ENCODE measurements at regions not wholly inside any gene's neighbourhood (a gene's known extent, or its start where the extent isn't known, plus 50 kb on each side); places are given as distances from the start of the nearest gene placed in this dataset.

- ATAC-seq (ENCODE audit: poor library complexity) (no peak), DNase-seq (no peak)
- Mint-ChIP-seq H3K4me3 (no peak overlapping the region), H3K36me3 (ENCODE audit: low read depth) (no peaks in the 10 kb centered on the region), H3K27ac (no peak overlapping the region), H3K4me1 (ENCODE audit: low read depth) (no peaks in the 10 kb centered on the region), H3K27me3 (peaks cover 25% of the 10 kb centered on the region), H3K9me3 (no peaks in the 10 kb centered on the region)
- Histone ChIP-seq H3K36me3 (ENCODE audit: insufficient read depth, low read length) (no peaks in the 10 kb centered on the region), H3K9me3 (ENCODE audit: control insufficient read depth in 1 of 2, insufficient read depth in 1 of 2, low read length in 2 of 2) (no peaks in the 10 kb centered on the region), H3K4me3 (ENCODE audit: low read length) (no peak overlapping the region), H3K4me1 (ENCODE audit: insufficient read depth, low read length) (peaks cover 10% of the 10 kb centered on the region), H3K27me3 (ENCODE audit: control insufficient read depth in 1 of 2, insufficient read depth in 2 of 2, low read length in 2 of 2) (no peaks in the 10 kb centered on the region), H3K27ac (ENCODE audit: low read depth in 1 of 2, low read length in 2 of 2) (no peak overlapping the region)
- intact Hi-C loops (cut with DNase I, micrococcal nuclease) = no loop called here
- no peak for TF ChIP-seq CTCF (IDR thresholded peaks at IDR 0.05)
- ChIA-PET POLR2A (no interaction called here), CTCF (interaction anchor here (1.0 kb wide), 1 partner anchor 8 kb away, joined by 3 read pairs; no protein-coding TSS in a partner anchor)
Observed at GRCh38 chr6:106026748-106027715, 59.1 kb upstream of the PRDM1 start.

- Histone ChIP-seq H3K9me3 (ENCODE audit: control insufficient read depth in 1 of 2, insufficient read depth in 1 of 2, low read length in 2 of 2) (no peaks in the 10 kb centered on the region), H3K27me3 (ENCODE audit: control insufficient read depth in 1 of 2, insufficient read depth in 2 of 2, low read length in 2 of 2) (no peaks in the 10 kb centered on the region), H3K36me3 (ENCODE audit: insufficient read depth, low read length) (no peaks in the 10 kb centered on the region), H3K4me3 (ENCODE audit: low read length) (no peak overlapping the region), H3K27ac (ENCODE audit: low read depth in 1 of 2, low read length in 2 of 2) (no peak overlapping the region), H3K4me1 (ENCODE audit: insufficient read depth, low read length) (peaks cover 10% of the 10 kb centered on the region)
- TF ChIP-seq CTCF (IDR thresholded peaks at IDR 0.05) = no peak
- no peaks in the 10 kb centered on the region for H3K9me3 Mint-ChIP-seq
- ATAC-seq (ENCODE audit: poor library complexity) (no peak), DNase-seq (no peak)
- CTCF ChIA-PET = no interaction called here
- no peaks in the 10 kb centered on the region for H3K4me1 Mint-ChIP-seq (ENCODE audit: low read depth)
- H3K27ac Mint-ChIP-seq = no peak overlapping the region
- intact Hi-C loops (cut with DNase I, micrococcal nuclease) = no loop called here
- peaks cover 25% of the 10 kb centered on the region for H3K27me3 Mint-ChIP-seq
- H3K36me3 Mint-ChIP-seq (ENCODE audit: low read depth) = no peaks in the 10 kb centered on the region
- POLR2A ChIA-PET = no interaction called here
- no peak overlapping the region for H3K4me3 Mint-ChIP-seq
Observed at GRCh38 chr6:106025655-106026054, 60.5 kb upstream of the PRDM1 start.

GRCh38 chr6:106022801-106023200, 63.3 kb upstream of the PRDM1 start:
- POLR2A ChIA-PET = no interaction called here
- H3K9me3 ChIP-seq (ENCODE audit: control insufficient read depth in 1 of 2, insufficient read depth in 1 of 2, low read length in 2 of 2) = no peaks in the 10 kb centered on the region
- no peaks in the 10 kb centered on the region for H3K4me1 Mint-ChIP-seq (ENCODE audit: low read depth)
- intact Hi-C loops (cut with DNase I, micrococcal nuclease) = no loop called here
- no peak overlapping the region for H3K4me3 ChIP-seq (ENCODE audit: low read length)
- H3K27ac Mint-ChIP-seq = no peak overlapping the region
- H3K36me3 ChIP-seq (ENCODE audit: insufficient read depth, low read length) = no peaks in the 10 kb centered on the region
- CTCF ChIA-PET = no interaction called here
- TF ChIP-seq CTCF (IDR thresholded peaks at IDR 0.05) = no peak
- no peak overlapping the region for H3K27ac ChIP-seq (ENCODE audit: low read depth in 1 of 2, low read length in 2 of 2)
- H3K27me3 ChIP-seq (ENCODE audit: control insufficient read depth in 1 of 2, insufficient read depth in 2 of 2, low read length in 2 of 2) = no peaks in the 10 kb centered on the region
- no peaks in the 10 kb centered on the region for H3K36me3 Mint-ChIP-seq (ENCODE audit: low read depth)
- peaks cover 10% of the 10 kb centered on the region for H3K4me1 ChIP-seq (ENCODE audit: insufficient read depth, low read length)
- H3K9me3 Mint-ChIP-seq = no peaks in the 10 kb centered on the region
- peaks cover 21% of the 10 kb centered on the region for H3K27me3 Mint-ChIP-seq
- DNase-seq (no peak), ATAC-seq (ENCODE audit: poor library complexity) (no peak)
- no peak overlapping the region for H3K4me3 Mint-ChIP-seq
